Gastrocnemius medialis (tissue), 4 donors: ENCODE measurements at regions not wholly inside any gene's neighbourhood (a gene's known extent, or its start where the extent isn't known, plus 50 kb on each side); places are given as distances from the start of the nearest gene placed in this dataset.

Experiments used
- ATAC-seq, 2 donors: fragments of 150-250 bp; one replicate each; pipeline ENCODE4 v1.9.1; 2016
- DNase-seq, 2 donors: peaks; one replicate each; pipeline ENCODE4 v3.0.0-alpha.2; 2019
- H3K27ac ChIP-seq, 4 donors: fragments of 200-600 bp; sonication (generic); 1 replicate in 1 of 4; 2 replicates in 3 of 4; pipeline ENCODE4 v1.5.1; 2016 to 2018; ENCODE audit warnings: mild to moderate bottlenecking in 2 of 4, moderate library complexity in 1 of 4
- H3K27me3 ChIP-seq, 3 donors: fragments of 200-600 bp; sonication (generic) in 2 of 3; 1 replicate in 1 of 3; 2 replicates in 2 of 3; pipeline versions ENCODE4 v1.5.1 to v1.6.0; 2016 to 2019; ENCODE audit warnings: mild to moderate bottlenecking in 1 of 3, moderate library complexity in 1 of 3
- H3K36me3 ChIP-seq, 2 donors: fragments of 200-600 bp; sonication (generic) in 1 of 2; one replicate each; pipeline ENCODE4 v1.5.1; 2017 to 2018
- H3K4me1 ChIP-seq, 2 donors: fragments of 200-600 bp; sonication (generic) in 1 of 2; one replicate each; pipeline ENCODE4 v1.5.1; 2016 to 2017; ENCODE audit warnings: mild to moderate bottlenecking in 2 of 2
- H3K4me3 ChIP-seq, 4 donors: fragments of 200-600 bp; sonication (generic) in 3 of 4; 1 replicate in 1 of 4; 2 replicates in 3 of 4; pipeline ENCODE4 v1.5.1; 2016 to 2019; ENCODE audit warnings: mild to moderate bottlenecking in 2 of 4
- H3K9me3 ChIP-seq, 3 donors: fragments of 200-600 bp; sonication (generic) in 2 of 3; 1 replicate in 1 of 3; 2 replicates in 2 of 3; pipeline ENCODE4 v1.5.1; 2016 to 2019
- POLR2A ChIP-seq, 2 donors: fragments of 450-650 bp; IDR thresholded peaks; one replicate each; pipeline ENCODE4 v1.6.1; 2017; ENCODE audit warnings: antibody characterized with exemption in 2 of 2, mild to moderate bottlenecking in 2 of 2, moderate library complexity in 2 of 2
- in situ Hi-C, 4 donors: fragments of 200-750 bp; cut with MboI; loops; one replicate each; pipeline versions ENCODE4 v1.15.0 to v1.8.0; 2017; ENCODE audit warnings: low sequenced_read_pairs in 4 of 4
- intact Hi-C: fragments of 100-400 bp; cut with DNase I; formaldehyde crosslinking; loops from one replicate; pipeline ENCODE4 v1.15.1; 2023; ENCODE audit warnings: low total_unique reads
- TF ChIP-seq, protein P1 (sequence below), 5 experiments: fragments of 450-650 bp in 3 of 5; fragments of 200-600 bp in 2 of 5; sonication (generic) in 2 of 5; IDR thresholded peaks in 4 of 5; conservative IDR thresholded peaks in 1 of 5; 1 replicate in 4 of 5; 2 replicates in 1 of 5; pipeline ENCODE4 v1.5.1; 2016 to 2019; ENCODE audit warnings: antibody characterized with exemption in 5 of 5, mild to moderate bottlenecking in 3 of 5, moderate library complexity in 3 of 5

DNA sequence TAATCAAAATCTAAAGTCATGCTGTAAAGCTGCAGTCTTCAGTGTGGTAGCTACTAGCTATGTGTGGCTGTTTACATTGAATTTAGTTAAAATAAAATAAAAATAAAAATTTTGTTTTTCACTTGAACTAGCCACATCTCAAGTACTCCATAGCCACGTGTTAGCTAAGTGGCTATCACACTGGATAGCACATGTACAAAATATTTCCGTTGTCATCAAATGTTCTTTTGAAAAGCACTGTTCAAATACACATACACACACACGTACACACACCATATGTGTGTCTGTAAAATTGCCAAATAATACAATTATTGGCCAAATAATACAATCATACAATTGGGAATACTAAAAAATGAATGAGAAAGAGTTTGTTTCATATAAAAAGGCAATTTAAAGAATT, 778.2 kb upstream of the FLRT2 start:
- no peak for ATAC-seq

DNA sequence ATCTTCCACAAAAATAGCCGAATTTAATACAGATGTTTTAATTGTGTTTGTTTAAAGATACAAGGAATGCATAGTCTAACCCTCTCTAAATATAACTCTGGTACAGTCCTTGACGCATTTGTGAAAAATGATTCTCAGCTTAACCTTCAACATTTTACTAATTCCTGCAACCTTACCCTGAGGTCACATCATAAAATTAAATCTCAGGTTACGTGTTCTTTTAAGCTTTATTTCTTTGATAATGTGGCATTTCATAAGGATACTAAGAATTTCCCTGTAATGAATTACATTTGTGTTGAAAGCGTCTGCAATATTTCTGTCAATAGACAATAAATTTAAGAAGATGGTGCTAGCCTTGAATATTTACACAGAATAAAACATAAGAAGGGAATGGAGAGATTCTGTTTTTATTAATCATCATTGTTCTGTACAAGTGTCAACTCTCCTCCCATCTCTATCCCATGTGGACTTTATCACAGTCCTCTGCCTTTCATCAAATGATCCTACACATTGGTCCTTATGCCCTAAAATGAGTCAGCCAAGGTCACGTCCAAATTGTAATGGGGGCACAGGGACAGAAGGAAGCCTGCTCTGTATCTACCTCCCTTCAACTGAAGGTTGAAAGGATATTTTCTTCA, 769.3 kb upstream of the FLRT2 start:
- H3K9me3 ChIP-seq = no peaks in the 10 kb centered on the region
- TF ChIP-seq, protein P1, sequence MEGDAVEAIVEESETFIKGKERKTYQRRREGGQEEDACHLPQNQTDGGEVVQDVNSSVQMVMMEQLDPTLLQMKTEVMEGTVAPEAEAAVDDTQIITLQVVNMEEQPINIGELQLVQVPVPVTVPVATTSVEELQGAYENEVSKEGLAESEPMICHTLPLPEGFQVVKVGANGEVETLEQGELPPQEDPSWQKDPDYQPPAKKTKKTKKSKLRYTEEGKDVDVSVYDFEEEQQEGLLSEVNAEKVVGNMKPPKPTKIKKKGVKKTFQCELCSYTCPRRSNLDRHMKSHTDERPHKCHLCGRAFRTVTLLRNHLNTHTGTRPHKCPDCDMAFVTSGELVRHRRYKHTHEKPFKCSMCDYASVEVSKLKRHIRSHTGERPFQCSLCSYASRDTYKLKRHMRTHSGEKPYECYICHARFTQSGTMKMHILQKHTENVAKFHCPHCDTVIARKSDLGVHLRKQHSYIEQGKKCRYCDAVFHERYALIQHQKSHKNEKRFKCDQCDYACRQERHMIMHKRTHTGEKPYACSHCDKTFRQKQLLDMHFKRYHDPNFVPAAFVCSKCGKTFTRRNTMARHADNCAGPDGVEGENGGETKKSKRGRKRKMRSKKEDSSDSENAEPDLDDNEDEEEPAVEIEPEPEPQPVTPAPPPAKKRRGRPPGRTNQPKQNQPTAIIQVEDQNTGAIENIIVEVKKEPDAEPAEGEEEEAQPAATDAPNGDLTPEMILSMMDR (IDR thresholded peaks at IDR 0.05 in 4 of 5, conservative IDR thresholded peaks at IDR 0.05 in 1 of 5) = no peak
- TF ChIP-seq POLR2A (IDR thresholded peaks at IDR 0.05) = no peak
- ATAC-seq = no peak

More for the DNA sequence above, 778.2 kb upstream of the FLRT2 start:
- H3K36me3 ChIP-seq = no peaks in the 10 kb centered on the region
- H3K27me3 ChIP-seq = no peaks in the 10 kb centered on the region
- in situ Hi-C loops (no loop called here), intact Hi-C loops (no loop called here)
- no peaks in the 10 kb centered on the region for H3K4me1 ChIP-seq
- H3K27ac ChIP-seq = no peak overlapping the region
- no peak for DNase-seq
- H3K9me3 ChIP-seq = no peaks in the 10 kb centered on the region
- TF ChIP-seq, protein P1 (IDR thresholded peaks at IDR 0.05 in 4 of 5, conservative IDR thresholded peaks at IDR 0.05 in 1 of 5) = no peak
- TF ChIP-seq POLR2A (IDR thresholded peaks at IDR 0.05) = no peak
- H3K4me3 ChIP-seq = no peak overlapping the region

DNA sequence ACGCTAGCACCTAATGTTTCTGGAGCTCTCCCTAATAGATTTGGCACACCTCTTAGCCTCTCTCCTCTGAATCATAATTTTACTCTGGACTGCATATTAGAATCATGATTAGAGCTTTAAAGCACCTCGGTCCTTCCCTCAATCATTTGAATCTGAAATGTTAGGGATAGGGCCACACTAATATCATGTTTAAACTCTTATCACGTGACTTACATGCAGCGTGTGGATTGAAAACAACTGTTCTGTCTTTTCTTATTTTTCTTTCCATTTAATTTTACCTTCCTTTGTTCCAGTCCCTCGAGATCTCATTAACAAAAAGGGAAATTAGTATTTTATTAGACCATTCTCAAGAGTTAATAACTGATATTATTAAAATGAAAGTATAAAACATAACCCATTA, 762.5 kb upstream of the FLRT2 start:
- in situ Hi-C loops = no loop called here
- H3K36me3 ChIP-seq = no peaks in the 10 kb centered on the region

More for the DNA sequence above, 769.3 kb upstream of the FLRT2 start:
- intact Hi-C loops (no loop called here), in situ Hi-C loops (no loop called here)
- Histone ChIP-seq H3K27ac (no peak overlapping the region), H3K4me3 (no peak overlapping the region), H3K27me3 (no peaks in the 10 kb centered on the region), H3K4me1 (no peaks in the 10 kb centered on the region), H3K36me3 (no peaks in the 10 kb centered on the region)
- no peak for DNase-seq

DNA sequence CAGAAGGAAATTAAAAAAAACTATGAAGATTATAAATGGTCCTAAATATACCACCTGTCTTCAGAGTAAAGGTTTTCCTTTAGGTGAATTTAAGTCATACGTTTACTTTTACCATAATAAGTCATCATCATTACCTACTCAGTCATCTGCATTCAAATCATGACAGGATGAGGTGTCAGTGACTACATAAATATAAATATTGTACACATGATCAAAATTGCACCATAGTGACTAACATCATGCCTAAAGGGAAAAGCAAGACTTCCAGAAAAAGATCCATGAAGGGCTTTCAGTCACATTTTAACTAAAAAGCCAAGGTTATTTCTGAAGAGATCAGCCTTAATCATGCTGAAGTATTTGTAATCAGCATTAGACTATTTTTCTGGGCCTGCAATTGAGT, 759.9 kb upstream of the FLRT2 start:
- no peak for TF ChIP-seq POLR2A (IDR thresholded peaks at IDR 0.05)
- TF ChIP-seq, protein P1 (IDR thresholded peaks at IDR 0.05 in 4 of 5, conservative IDR thresholded peaks at IDR 0.05 in 1 of 5) = no peak
- in situ Hi-C loops (no loop called here), intact Hi-C loops (no loop called here)
- DNase-seq = no peak
- no peaks in the 10 kb centered on the region for H3K27me3 ChIP-seq
- no peak for ATAC-seq
- no peak overlapping the region for H3K27ac ChIP-seq
- H3K4me1 ChIP-seq = no peaks in the 10 kb centered on the region
- no peaks in the 10 kb centered on the region for H3K36me3 ChIP-seq
- H3K4me3 ChIP-seq = no peak overlapping the region
- H3K9me3 ChIP-seq = no peaks in the 10 kb centered on the region

More for the DNA sequence above, 762.5 kb upstream of the FLRT2 start:
- no peak overlapping the region for H3K27ac ChIP-seq
- intact Hi-C loops = no loop called here
- DNase-seq = no peak
- no peak for ATAC-seq
- no peaks in the 10 kb centered on the region for H3K27me3 ChIP-seq
- no peak overlapping the region for H3K4me3 ChIP-seq
- TF ChIP-seq POLR2A (IDR thresholded peaks at IDR 0.05) = no peak
- no peaks in the 10 kb centered on the region for H3K9me3 ChIP-seq
- no peaks in the 10 kb centered on the region for H3K4me1 ChIP-seq

DNA sequence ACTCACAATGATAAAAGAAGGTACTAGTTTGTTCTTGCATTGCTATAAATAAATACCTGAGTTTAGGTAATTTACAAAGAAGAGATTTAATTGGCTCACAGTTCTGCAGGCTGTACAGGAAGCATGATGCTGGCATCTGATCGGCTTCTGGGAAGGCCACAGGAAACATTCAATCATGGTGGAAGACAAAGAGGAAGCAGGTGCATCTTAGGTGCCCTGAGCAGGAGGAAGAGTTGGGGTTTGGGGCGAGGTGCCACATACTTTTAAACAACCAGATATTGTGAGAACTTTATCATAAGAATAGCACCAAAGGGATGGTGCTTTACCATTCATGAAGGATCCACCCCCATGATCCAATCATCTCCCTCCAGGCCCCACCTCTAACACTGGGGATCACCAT, 752.6 kb upstream of the FLRT2 start:
- in situ Hi-C loops (no loop called here), intact Hi-C loops (no loop called here)
- Histone ChIP-seq H3K4me3 (no peak overlapping the region), H3K4me1 (no peaks in the 10 kb centered on the region), H3K36me3 (no peaks in the 10 kb centered on the region), H3K27me3 (no peaks in the 10 kb centered on the region), H3K9me3 (no peaks in the 10 kb centered on the region), H3K27ac (no peak overlapping the region)
- TF ChIP-seq, protein P1 (IDR thresholded peaks at IDR 0.05 in 4 of 5, conservative IDR thresholded peaks at IDR 0.05 in 1 of 5) = no peak
- TF ChIP-seq POLR2A (IDR thresholded peaks at IDR 0.05) = no peak
- DNase-seq = no peak
- no peak for ATAC-seq
